ENCODE measurements at regions not wholly inside any gene's neighbourhood (a gene's known extent, or its start where the extent isn't known, plus 50 kb on each side); places are given as distances from the start of the nearest gene placed in this dataset.

GRCh38 chr16:50866806-50867205 is 124.9 kb downstream of the CYLD start:
- DNase-seq: no peak

GRCh38 chr16:50864386-50864785 is 122.5 kb downstream of the CYLD start:
- DNase-seq: no peak

- DNase-seq: no peak
Measured at GRCh38 chr16:50863644-50864144, 121.8 kb downstream of the CYLD start.

GRCh38 chr16:50862818-50863643 is 121.1 kb downstream of the CYLD start:
- no peak for DNase-seq

- DNase-seq: no peak
Measured at GRCh38 chr16:50861970-50862411, 120.1 kb downstream of the CYLD start.

GRCh38 chr16:50861451-50861850 is 119.6 kb downstream of the CYLD start:
- no peak for DNase-seq

GRCh38 chr16:50859628-50860360 is 117.9 kb downstream of the CYLD start:
- no peak for DNase-seq

- no peak for DNase-seq
Measured at GRCh38 chr16:50858877-50859627, 117.2 kb downstream of the CYLD start.

- DNase-seq: no peak
Measured at GRCh38 chr16:50858376-50858775, 116.5 kb downstream of the CYLD start.

GRCh38 chr16:50857881-50858280 is 116.0 kb downstream of the CYLD start:
- no peak for DNase-seq

GRCh38 chr16:50856991-50857390 is 115.1 kb downstream of the CYLD start:
- DNase-seq: no peak

GRCh38 chr16:50853329-50853728 is 111.4 kb downstream of the CYLD start:
- no peak for DNase-seq
